Adrenal gland (tissue), 9 donors: ENCODE measurements at regions not wholly inside any gene's neighbourhood (a gene's known extent, or its start where the extent isn't known, plus 50 kb on each side); places are given as distances from the start of the nearest gene placed in this dataset.

ENCODE experiments used
- DNase-seq, 7 donors: peaks; one replicate each; pipeline ENCODE4 v3.0.0-alpha.2; 2019 to 2020
- H3K27ac ChIP-seq, 5 donors: fragments of 200-600 bp; sonication (generic) in 4 of 5; 1 replicate in 3 of 5; 2 replicates in 2 of 5; pipeline versions ENCODE4 v1.5.1 to v1.8.0; 2016 to 2020; ENCODE audit warnings: mild to moderate bottlenecking in 1 of 5
- H3K27me3 ChIP-seq: fragments of 200-600 bp; 2 replicates; pipeline ENCODE4 v1.8.0; 2021
- H3K36me3 ChIP-seq, 2 donors: fragments of 200-600 bp; replicated peaks in 1 of 2; 1 replicate in 1 of 2; 2 replicates in 1 of 2; pipeline versions ENCODE4 v1.5.1 to v1.8.0; 2018 to 2022
- H3K4me1 ChIP-seq, 2 donors: fragments of 200-600 bp; replicated peaks in 1 of 2; 1 replicate in 1 of 2; 2 replicates in 1 of 2; pipeline versions ENCODE4 v1.5.1 to v1.8.0; 2018 to 2021
- H3K4me3 ChIP-seq, 4 donors: fragments of 200-600 bp; sonication (generic) in 3 of 4; one replicate each; pipeline ENCODE4 v1.5.1; 2016 to 2018
- H3K9me3 ChIP-seq, 3 donors: fragments of 200-600 bp; sonication (generic) in 1 of 3; replicated peaks in 1 of 3; 1 replicate in 2 of 3; 2 replicates in 1 of 3; pipeline versions ENCODE4 v1.5.1 to v1.8.0; 2016 to 2021
- CTCF ChIP-seq, 6 experiments: fragments of 450-650 bp in 4 of 6; fragments of 200-600 bp in 2 of 6; sonication (generic) in 1 of 6; IDR thresholded peaks; 1 replicate in 5 of 6; 2 replicates in 1 of 6; pipeline versions ENCODE4 v1.5.1 to v1.8.0; 2016 to 2021; ENCODE audit warnings: antibody characterized with exemption in 6 of 6, mild to moderate bottlenecking in 2 of 6, moderate library complexity in 1 of 6
- POLR2A ChIP-seq, 2 donors: fragments of 450-650 bp; IDR thresholded peaks; one replicate each; pipeline ENCODE4 v1.6.1; 2017; ENCODE audit warnings: antibody characterized with exemption in 2 of 2, mild to moderate bottlenecking in 2 of 2, moderate library complexity in 1 of 2
- WGBS, 4 donors: extraction: QIAGEN DNeasy Blood & Tissue Kit in 2 of 4; methylation state at CpG; one replicate each; pipeline versions ENCODE4 v1.1.5 to v1.1.7; 2013 to 2017; 5-methylcytosine and 5-hydroxymethylcytosine counted together
- intact Hi-C, 2 donors: fragments of 100-400 bp; cut with DNase I; formaldehyde crosslinking; loops; one replicate each; pipeline versions ENCODE4 v1.14.1 to v1.15.0; 2022 to 2023
- donor health status: healthy with polysubstance abuse.
- donor health status: Bipolar disorder and iron deficiency.
- donor health status: DM: yes; HTN: yes; CAD: no.
- donor health status: DM: no; HTN: no; CAD: no.
- donor health status: DM: no; HTN: no; CAD: no.

- no peak for DNase-seq
- H3K27me3 ChIP-seq: no peaks in the 10 kb centered on the region
- TF ChIP-seq CTCF (IDR thresholded peaks at IDR 0.05) (no peak), POLR2A (IDR thresholded peaks at IDR 0.05) (no peak)
- H3K9me3 ChIP-seq: no peaks in the 10 kb centered on the region
- intact Hi-C loops: no loop called here
- no peak overlapping the region for H3K27ac ChIP-seq
- H3K4me3 ChIP-seq: no peak overlapping the region
- H3K4me1 ChIP-seq: peaks cover 0 to 12% of the 10 kb centered on the region in 2 donors
- H3K36me3 ChIP-seq: no peaks in the 10 kb centered on the region
- WGBS, 4 donors: 81 to 92% (median 89%) methylated on average over 5 of the region's 5 CpGs
Observed at GRCh38 chr22:25490896-25491295, 73.6 kb upstream of the GRK3 start.

GRCh38 chr22:25492162-25492561, 72.3 kb upstream of the GRK3 start:
- H3K9me3 ChIP-seq: no peaks in the 10 kb centered on the region
- no peaks in the 10 kb centered on the region for H3K36me3 ChIP-seq
- H3K4me3 ChIP-seq: no peak overlapping the region
- no peak for DNase-seq
- H3K27ac ChIP-seq: no peak overlapping the region
- peaks cover 0 to 12% of the 10 kb centered on the region in 2 donors for H3K4me1 ChIP-seq
- intact Hi-C loops: no loop called here
- no peaks in the 10 kb centered on the region for H3K27me3 ChIP-seq
- TF ChIP-seq POLR2A (IDR thresholded peaks at IDR 0.05): no peak
- TF ChIP-seq CTCF (IDR thresholded peaks at IDR 0.05): no peak

GRCh38 chr22:25492841-25493734, 71.4 kb upstream of the GRK3 start:
- no peak for DNase-seq
- H3K9me3 ChIP-seq: no peaks in the 10 kb centered on the region
- no peak overlapping the region for H3K27ac ChIP-seq
- 15 to 62% (median 43%) methylated on average over 14 to 15 of the region's 15 CpGs for WGBS, 4 donors
- no peaks in the 10 kb centered on the region for H3K27me3 ChIP-seq
- TF ChIP-seq CTCF (IDR thresholded peaks at IDR 0.05) (no peak), POLR2A (IDR thresholded peaks at IDR 0.05) (no peak)
- intact Hi-C loops: no loop called here
- no peak overlapping the region for H3K4me3 ChIP-seq
- no peaks in the 10 kb centered on the region for H3K36me3 ChIP-seq
- peaks cover 0 to 9% of the 10 kb centered on the region in 2 donors for H3K4me1 ChIP-seq

- Histone ChIP-seq H3K4me1 (peaks cover 0 to 2% of the 10 kb centered on the region in 2 donors), H3K27me3 (no peaks in the 10 kb centered on the region), H3K36me3 (no peaks in the 10 kb centered on the region), H3K4me3 (no peak overlapping the region), H3K9me3 (no peaks in the 10 kb centered on the region), H3K27ac (no peak overlapping the region)
- WGBS, 4 donors: 54 to 92% (median 73%) methylated on average over 4 of the region's 4 CpGs
- TF ChIP-seq CTCF (IDR thresholded peaks at IDR 0.05) (no peak), POLR2A (IDR thresholded peaks at IDR 0.05) (no peak)
- no peak for DNase-seq
- intact Hi-C loops: no loop called here
Observed at GRCh38 chr22:25493794-25494193, 70.7 kb upstream of the GRK3 start.
